Superior temporal gyrus (tissue), 1 donor: ENCODE measurements at regions not wholly inside any gene's neighbourhood (a gene's known extent, or its start where the extent isn't known, plus 50 kb on each side); places are given as distances from the start of the nearest gene placed in this dataset.

ENCODE experiments used
- DNase-seq: peaks from one replicate; pipeline ENCODE4 v3.0.0-alpha.2; 2016; ENCODE audit errors: extremely low spot score

DNA sequence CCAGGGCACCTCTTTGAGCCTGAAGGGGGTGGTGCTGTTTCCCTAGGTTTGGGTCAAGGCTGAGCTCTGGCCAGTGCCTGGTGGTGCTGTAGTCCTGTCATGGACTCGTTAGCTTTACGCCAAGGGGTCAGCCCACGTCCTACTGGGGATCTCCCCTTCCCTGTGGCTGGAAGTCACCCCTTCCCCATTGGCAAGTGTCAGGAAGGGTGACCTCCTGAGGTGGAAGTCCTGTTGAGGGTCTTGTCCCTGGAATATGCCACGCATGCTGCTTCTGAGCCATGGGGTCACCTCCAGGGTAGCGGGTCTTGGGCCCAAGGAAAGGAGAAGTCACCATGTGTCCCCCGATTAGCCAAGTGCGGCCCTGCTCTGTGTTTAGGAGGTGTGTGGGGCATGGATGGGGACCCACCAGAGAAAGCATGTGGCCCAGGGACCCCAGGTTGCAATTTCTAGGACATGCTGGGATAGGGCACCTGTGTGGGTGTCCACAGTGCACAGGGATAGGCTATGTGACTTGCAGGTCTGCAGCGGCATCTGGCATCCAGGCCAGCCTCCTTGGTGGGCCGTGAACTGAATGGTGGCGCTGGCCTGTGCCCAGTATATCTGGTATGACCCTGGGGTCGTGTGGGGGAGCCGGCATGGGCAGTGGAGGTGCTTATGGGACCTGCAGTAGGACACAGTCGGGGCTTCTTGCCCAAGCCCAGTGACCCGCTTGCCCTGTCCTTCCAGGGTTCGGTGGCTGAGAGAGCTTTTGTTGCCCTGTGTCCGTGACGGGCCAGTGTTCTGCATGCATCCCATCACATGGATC lies 226.7 kb downstream of the SNRPN start:
- no peak for DNase-seq

DNA sequence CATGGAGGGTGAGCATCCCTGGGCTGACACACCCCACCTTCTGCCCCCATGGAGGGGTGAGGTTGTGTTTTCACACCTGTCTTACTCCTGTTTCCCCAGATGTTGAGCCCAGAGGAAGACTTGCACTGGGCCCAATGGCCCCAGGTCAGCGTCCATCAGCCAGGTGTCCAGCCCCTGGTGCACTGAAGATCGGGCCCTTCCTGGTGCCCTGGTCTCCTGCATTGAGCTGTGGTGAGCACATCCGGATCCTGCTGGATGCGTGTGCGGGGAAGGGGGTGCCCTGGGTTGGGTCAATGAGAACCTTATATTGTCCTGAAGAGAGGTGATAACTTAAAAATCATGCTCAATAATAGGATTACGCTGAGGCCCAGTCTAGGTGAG lies 227.3 kb downstream of the SNRPN start:
- no peak for DNase-seq

DNA sequence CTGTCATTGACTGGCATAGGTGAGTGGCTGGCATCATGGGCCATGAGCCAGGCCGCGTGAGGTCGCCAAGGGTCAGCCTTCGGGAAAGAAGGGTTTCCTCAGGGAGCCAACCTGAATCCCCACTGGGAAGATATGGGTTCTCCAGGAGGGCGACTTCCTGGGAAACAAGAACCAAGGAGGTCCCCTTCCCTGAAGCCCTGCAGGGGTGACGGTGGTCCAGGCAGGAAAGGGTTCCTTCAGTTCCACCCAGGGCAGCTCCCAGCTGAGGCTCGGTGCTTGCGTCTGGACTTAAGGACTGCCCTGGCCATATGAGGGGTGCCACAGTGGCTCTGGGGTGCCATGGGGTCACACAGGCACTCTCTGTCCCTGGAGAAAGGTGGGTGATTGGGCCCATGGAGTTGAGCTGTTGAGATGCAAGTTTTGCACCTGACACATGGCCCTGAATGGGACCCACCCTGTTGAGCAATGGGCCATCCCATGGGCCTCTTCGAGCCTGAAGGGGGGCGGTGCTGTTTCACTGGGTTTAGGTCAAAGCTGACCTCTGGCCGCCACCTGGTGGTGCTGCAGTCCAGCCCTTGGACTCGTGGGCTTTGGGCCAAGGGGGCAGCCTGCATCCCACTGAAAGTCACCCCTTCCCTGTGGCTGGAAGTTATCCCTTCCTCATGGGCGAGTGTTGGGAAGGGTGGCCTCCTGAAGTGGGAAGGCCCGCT lies 228.1 kb downstream of the SNRPN start:
- DNase-seq, result no peak

DNA sequence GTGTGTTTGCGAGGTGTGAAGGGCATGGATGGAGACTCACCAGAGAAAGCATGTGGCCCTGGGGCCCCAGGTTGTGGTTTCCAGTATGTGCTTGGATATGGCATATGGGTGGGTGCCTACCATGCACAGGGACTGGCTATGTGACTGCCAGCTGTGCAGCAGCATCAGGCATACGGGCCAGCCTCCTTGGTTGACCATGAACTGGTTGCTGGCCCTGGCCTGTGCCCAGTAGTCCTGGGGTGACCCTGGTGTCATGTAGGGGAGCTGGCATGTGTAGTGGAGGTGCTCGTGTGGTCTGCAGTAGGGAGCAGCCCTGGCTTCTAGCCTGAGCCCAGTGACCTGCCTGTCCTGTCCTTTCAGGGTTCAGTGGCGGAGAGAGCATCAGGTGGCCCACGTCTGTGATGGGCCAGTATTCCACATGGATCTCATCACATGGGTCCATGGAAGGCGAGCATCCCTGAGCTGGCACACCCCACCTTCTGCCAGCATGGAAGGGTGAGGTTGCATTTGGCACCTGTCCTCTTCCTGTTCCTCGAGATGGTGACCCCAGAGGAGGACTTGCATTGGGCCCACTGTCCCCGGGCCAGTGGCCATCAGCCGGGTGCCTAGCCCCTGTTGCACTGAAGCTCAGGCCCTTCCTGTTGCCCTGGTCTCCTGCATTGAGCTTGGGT lies 228.9 kb downstream of the SNRPN start:
- DNase-seq, result no peak

DNA sequence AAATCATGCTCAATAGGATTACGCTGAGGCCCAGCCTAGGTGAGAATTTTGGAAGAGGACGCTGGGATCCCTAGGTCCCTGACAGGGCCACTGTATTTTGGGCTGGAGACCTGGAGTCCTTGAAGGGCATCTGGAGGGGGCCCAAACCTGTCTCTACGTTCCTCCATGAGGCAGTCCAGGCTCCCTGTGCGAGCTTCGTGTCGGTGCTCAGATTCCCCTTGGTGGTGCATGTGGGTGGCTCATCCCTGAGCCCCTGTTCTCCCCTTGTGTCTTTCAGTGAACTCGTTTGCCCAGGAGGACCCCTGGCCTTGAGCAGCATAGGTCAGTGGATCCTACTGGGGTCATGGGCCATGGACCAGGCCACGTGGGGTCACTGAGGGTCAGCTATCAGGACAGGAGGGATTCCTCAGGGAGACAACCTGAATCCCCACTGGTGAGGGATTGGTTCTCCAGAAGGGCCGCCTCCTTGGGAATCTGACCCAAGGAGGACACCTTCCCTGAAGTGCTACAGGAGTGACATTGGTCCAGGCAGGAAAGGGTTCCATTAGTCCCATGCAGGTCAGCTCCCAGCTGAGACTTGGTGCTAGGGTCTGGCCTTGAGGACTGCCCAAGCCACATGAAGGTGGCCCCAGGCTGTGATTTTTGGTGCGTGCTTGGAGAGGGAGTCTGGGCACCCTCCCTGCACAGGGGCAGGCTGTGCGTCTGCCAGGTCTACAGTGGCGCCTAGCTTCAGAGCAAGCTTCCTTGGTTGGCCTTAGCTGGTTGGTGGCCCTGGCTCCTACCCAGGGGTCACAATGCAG lies 229.8 kb downstream of the SNRPN start:
- DNase-seq, result no peak

DNA sequence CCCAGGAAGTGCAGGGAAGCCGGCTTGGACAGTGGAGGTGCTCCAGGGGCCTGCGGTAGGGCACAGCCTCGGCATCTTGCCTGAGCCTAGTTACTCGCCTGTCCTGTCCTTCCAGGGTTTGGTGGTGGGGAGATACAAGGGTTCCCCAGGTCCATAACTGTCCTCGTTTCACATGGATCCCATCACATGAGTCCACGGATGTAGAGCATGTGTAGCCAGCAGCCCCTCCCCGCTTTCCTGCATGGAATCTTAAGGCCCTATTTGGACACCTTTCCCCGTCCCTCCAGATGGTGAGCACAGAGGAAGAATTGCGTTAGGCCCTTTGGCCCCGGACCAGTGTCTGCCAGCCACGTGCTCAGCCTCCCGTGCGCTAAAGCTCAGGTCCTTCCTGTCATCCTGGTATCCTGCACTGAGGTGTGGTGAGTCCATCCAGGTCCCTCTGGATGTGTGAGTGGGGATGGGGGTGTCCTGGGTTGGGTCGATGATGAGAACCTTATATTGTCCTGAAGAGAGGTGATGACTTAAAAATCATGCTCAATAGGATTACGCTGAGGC lies 230.4 kb downstream of the SNRPN start:
- DNase-seq, result no peak

DNA sequence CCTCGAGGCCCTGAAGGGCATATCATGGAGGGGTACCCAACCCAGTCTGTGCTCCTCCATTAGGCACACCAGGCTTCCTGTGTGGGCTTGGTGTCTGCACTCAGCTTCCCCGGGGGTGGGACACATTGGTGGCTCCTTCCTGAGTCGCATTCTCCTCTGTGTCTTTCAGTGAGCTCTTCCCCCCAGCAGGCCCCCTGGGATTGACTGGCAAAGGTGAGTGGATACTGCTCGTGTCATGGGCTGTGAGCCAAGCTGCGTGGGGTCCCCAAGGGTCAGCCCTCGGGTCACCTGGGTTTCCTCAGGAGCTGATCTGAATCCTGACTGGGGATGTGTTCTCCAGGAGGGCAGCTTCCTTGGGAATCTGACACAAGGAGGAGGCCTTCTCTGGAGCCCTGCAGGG lies 231.0 kb downstream of the SNRPN start:
- no peak for DNase-seq

DNA sequence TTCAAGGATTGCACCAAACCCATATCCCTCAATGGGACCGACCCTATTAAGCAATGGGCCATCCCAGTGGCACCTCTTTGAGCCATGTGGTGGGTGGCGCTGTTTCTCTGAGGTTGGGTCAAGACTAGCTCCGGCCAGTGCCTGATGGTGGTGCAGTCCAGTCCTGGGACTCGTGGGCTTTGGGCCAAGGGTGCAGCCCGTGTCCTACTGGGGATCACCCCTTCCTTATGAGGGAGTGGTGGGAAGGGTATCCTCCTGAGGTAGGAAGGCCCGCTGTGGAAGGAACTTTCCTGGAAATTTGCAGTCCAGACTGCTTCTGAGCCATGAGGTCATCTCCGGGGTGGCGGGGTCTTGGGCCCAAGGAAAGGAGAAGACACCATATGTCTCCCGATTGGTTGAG lies 231.6 kb downstream of the SNRPN start:
- no peak for DNase-seq

DNA sequence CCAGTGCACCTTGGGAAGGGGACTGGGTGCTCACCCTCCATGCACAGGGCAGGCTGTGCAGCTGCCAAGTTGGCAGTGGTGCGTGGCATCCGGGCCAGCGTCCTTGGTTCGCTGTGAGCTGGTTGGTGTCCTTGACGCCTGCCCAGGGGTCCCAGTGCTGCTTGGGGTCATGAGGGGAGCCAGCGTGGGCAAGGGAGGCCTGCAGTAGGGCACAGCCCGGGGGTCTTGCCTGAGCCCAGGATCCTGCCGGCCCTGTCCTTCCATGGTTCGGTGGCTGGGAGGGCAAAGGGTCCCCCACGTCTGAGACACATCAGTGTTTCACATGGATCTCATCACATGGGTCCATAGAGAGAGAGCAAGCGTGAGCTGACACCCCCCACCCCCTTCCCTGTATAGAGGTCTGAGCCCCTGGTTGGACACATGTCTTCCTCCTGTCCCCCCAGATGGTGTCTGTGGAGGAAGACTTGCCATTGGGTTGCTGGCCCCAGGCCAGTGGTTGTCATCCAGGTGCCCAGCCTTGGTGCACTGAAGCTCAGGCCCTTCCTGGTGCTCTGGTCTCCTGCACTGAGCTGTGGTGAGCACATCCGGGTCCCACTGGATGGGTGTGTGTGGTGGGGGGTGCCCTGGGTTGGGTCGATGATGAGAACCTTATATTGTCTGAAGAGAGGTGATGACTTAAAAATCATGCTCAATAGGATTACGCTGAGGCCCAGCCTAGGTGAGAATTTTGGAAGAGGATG lies 232.3 kb downstream of the SNRPN start:
- no peak for DNase-seq

DNA sequence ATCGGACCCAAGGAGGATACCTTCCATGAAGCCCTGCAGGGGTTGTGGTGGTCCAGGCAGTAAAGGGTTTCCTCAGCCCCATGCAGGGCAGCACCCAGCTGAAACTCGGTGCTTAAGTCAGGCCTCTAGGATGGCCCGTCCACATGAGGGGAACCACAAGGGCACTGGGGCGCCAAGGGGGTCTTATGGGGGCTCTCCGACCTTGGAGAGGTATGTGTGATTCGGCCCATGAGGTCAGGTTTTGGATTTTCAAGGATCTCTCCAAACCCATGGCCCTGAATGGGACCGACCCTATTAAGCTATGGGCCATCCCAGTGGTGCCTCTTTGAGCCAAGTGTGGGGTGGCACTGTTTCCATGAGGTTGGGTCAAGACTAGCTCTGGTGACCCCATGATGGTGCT lies 233.3 kb downstream of the SNRPN start:
- DNase-seq, result no peak

DNA sequence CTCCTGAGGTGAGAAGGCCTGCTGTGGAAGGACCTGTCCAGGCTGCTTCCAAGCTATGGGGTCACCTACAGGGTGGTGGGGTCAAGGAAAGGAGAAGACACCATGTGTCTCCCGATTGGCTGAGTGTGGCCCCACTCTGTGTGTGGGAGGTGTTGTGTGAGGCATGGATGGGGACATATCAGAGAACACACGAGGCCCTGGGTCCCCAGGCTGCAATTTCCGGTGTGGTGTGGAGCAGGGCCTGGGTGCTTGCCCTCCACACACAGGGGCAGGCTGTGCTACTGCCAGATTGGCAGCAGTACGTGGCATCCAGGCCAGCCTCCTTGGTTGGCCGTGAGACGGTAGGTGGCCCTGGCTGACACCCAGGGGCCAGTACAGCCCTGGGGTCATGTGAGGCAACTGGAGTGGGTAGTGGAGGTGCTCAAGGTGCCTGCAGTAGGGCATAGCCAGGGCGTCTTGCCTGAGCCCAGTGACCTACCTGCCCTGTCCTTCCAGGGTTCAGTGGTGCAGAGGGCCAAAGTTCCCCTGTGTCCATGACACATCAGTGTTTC lies 233.8 kb downstream of the SNRPN start:
- no peak for DNase-seq

DNA sequence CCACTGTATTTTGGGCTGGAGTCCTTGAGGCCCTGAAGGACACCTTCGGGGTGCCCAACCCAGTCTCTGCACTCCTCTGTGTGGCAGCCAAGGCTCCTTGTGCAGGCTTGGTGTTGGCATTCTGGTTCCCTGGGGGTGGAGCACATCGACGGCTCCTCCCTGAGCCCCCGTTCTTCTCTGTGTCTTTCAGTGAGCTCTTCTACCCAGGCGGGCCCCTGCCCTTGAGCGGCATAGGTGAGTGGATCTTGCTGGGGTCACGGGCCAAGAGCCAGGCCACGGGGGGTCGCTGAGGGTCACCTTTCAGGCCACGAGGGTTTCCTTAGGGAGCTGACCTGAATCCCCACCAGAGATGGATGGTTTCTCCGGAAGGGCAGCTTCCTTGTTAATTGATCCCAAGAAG lies 234.8 kb downstream of the SNRPN start:
- no peak for DNase-seq

DNA sequence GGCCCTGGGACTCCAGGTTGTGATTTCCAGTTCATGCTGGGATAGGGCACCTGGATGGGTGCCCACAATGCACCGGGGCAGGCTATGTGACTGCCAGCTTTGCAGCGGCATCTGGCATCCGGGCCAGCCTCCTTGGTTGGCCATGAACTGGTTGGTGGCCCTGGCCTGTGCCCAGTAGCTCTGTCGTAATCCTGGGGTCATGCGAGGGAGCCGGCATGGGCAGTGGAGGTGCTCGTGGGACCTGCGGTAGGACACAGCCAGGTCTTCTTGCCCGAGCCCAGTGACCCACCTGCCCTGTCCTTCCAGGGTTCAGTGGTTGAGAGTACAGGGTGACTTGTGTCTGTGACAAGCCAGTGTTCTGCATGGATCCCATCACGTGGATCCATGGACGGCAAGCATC lies 237.9 kb downstream of the SNRPN start:
- DNase-seq, result no peak

DNA sequence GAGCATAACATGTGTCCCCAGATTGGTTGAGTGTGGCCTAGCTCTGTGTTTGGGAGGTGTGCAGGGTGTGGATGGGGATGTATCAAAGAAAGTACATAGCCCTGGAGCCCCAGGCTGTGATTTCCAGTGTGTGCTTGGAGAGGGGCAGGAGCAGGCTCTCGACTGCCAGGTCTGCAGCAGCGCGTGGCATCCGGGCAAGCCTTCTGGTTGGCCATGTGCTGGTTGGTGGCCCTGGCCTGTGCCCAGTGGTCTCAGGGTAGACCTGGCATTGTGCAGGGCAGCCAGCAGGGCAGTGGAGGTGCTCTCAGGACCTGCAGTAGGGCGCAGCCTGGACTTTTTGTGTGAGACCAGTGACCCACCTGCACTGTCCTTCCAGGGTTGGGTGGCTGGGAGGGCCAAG lies 231.5 kb downstream of the UBE3A start:
- DNase-seq, result no peak

DNA sequence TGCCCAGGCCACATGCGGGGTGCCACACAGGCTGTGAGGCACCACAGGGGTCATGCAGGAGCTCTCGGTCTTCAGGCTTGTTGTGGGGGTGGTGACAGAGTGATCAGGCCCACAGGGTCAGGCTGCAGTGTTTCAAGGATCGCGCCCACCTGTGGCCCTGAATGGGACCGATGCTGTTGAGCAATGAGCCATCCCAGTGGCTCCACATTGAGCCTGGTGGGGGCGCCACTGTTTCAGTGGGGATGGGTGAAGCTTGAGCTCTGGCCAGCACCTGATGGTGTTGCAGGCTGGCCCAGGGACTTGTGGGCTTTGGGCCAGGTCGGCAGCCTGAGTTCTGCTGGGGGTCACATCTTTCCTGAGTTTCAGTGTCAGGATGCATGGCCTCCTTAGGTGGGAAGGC lies 230.1 kb downstream of the UBE3A start:
- DNase-seq, result no peak

DNA sequence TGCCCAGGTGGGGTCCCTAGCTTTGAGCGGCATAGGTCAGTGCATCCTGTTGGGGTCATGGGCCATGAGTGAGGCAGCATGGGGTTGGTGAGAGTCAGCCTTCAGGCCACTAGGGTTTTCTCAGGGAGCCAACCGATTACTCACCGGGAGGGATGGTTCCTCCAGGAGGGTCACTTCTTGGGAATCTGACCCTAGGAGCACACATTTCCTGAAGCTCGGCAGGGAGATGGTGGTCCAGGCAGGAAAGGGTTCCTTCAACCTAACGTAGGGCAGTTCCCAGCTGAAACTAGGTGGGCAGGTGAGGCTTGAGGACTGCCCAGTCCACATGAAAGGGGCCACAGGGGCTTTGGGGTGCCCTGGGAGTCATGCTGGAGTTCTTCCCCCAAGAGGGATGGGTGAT lies 218.0 kb downstream of the UBE3A start:
- no peak for DNase-seq

DNA sequence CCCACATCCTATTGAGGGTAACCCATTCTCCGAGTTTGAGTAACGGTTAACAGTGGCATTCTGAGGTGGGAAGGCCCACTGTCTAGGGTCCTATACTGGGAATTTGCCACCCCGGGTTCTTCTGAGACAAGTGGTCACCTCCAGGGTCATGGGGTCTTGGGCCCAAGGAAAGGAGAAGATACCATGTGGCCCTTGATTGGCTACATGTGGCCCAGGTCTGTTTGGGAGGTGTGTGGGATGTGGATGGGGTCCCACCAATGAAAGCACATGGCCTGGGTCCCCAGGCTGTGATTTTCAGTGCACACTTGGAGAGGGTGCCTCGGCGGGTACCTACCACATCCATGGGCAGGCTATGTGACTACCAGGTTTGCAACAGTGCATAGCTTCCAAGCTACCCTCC lies 214.4 kb downstream of the UBE3A start:
- no peak for DNase-seq

DNA sequence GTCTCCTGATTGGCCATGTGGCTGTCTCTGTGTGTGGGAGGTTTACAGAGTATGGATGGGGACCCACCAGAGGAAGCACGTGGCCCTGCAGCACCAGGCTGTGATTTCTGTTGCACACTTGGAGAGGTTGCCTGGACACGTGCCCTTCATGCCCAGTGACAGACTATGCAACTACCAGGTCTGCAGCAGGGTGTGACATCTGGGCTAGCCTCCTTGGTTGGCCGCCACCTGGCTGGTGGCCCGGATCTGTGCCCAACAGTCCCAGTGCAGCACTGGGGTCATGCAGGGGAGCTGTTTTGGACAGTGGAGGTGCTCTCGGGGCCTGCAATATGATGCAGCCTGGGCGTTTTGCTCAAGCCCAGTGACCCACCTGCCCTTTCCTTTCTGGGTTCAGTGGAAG lies 212.5 kb downstream of the UBE3A start:
- no peak for DNase-seq

DNA sequence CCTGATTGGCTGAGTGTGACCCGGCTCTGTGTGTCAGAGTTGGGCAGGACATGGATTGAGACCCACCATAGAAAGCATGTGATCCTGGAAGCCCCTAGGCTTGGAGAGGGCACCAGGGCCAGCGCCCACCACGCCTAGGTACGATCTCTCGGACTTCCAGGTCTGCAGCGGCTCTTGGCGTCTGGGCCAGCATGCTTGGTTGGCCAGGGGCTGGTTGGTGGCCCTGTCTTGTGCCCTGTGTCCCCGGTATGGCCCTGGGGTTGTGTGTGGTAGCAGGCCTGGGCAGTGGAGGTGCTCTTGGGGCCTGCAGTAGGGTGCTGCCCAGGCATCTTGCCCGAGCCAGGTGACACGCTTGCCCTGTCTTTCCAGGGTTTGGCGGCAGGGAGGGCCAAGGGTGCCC lies 210.6 kb downstream of the UBE3A start:
- no peak for DNase-seq

DNA sequence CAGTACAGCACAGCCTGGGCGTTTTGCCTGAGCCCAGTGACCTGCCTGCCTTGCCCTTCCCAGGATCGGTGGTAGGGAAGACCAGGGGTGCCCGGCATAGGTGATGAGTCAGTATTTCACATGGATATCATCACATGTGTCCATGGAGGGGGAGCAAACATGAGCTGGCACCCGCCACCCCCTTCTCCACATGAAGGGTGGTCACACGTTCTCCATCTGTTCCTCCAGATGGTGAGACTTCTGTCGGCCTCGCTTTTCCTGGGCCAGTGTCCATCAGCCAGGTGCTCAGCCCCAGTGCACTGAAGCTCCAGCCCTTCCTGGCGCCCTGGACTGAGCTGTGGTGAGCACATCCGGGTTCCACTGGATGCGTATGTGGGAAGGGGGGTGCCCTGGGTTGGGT lies 208.4 kb downstream of the UBE3A start:
- peak; percentile 6 for DNase-seq
